HCT116 (cell line): ENCODE measurements at regions not wholly inside any gene's neighbourhood (a gene's known extent, or its start where the extent isn't known, plus 50 kb on each side); places are given as distances from the start of the nearest gene placed in this dataset.

Experiments used
- ATAC-seq: fragments of 200-7000 bp; cut with Tn5 transposase; 2 replicates; pipeline ENCODE4 v1.9.1; 2020; ENCODE audit warnings: mild to moderate bottlenecking, moderate library complexity
- BruUV-seq: library from RNA; stranded (reverse); fragments of 400-500 nt; replicated peaks from 2 replicates; lab custom pipeline; 2021; lab: Mats Ljungman, UMichigan
- CTCF ChIA-PET: fragments of 300-600 bp; sonication (Branson Sonifier 250); formaldehyde crosslinking; loops from one replicate; lab custom pipeline; 2021; ENCODE audit warnings: antibody characterized with exemption; lab: Charles Lee
- POLR2A ChIA-PET: fragments of 300-600, 350-600 bp; sonication (Branson Sonifier 250); formaldehyde crosslinking; loops from one replicate; lab custom pipeline; 2021; ENCODE audit warnings: antibody characterized with exemption; lab: Charles Lee
- RAD21 ChIA-PET, 2 experiments: fragments of 300-600 bp; sonication (Branson Sonifier 250); formaldehyde crosslinking; loops; one replicate each; lab custom pipeline; 2023; ENCODE audit warnings: low total read pairs in 2 of 2; ENCODE audit not compliant: uncharacterized antibody in 2 of 2, unreplicated experiment in 2 of 2, low non-redundant PET in 1 of 2; lab: Charles Lee
- DNase-seq: peaks from one replicate; pipeline ENCODE4 v3.0.0-alpha.2; 2010; ENCODE audit warnings: low read depth, low spot score
- H2AFZ ChIP-seq: fragments of 200-600 bp; shearing (Covaris generic), sonication (generic); 2 replicates; pipeline ENCODE4 v1.6.1; 2017; ENCODE audit warnings: low read depth, mixed run types, mixed read lengths, antibody characterized with exemption, low read length; ENCODE audit not compliant: poor library complexity, severe bottlenecking
- H3K27ac ChIP-seq: 2 replicates; pipeline ENCODE4 v1.5.1; 2012; ENCODE audit warnings: low read depth, low read length
- H3K27me3 ChIP-seq: fragments of 200-600 bp; sonication (generic); 2 replicates; pipeline ENCODE4 v1.6.1; 2016; ENCODE audit warnings: mixed run types, low read length, mixed read lengths; ENCODE audit not compliant: insufficient read depth
- H3K36me3 ChIP-seq, 2 experiments: fragments of 200-500 bp in 1 of 2; fragments of 200-600 bp in 1 of 2; sonication (Bioruptor generic) in 1 of 2; sonication (generic) in 1 of 2; 2 replicates each; pipeline versions ENCODE4 v1.5.1 to v1.6.1; 2014 to 2016; ENCODE audit warnings: low read length in 2 of 2, inconsistent platforms in 1 of 2, mixed read lengths in 1 of 2, mixed run types in 1 of 2; ENCODE audit not compliant: insufficient read depth in 2 of 2, control insufficient read depth in 1 of 2
- H3K4me1 ChIP-seq, 2 experiments: fragments of 200-600 bp in 1 of 2; sonication (generic) in 1 of 2; 2 replicates each; pipeline versions ENCODE4 v1.5.1 to v1.6.1; 2012 to 2017; ENCODE audit warnings: low read length in 2 of 2, inconsistent platforms in 1 of 2, mild to moderate bottlenecking in 1 of 2, mixed read lengths in 1 of 2, mixed run types in 1 of 2, moderate library complexity in 1 of 2; ENCODE audit not compliant: insufficient read depth in 2 of 2, control insufficient read depth in 1 of 2
- H3K4me2 ChIP-seq: fragments of 200-600 bp; sonication (generic); 2 replicates; pipeline ENCODE4 v1.6.1; 2017; ENCODE audit warnings: mixed run types, low read length, mixed read lengths
- H3K4me3 ChIP-seq, 2 experiments: fragments of 200-600 bp in 1 of 2; sonication (generic) in 1 of 2; replicated peaks in 1 of 2; 2 replicates each; pipeline ENCODE4 v1.5.1; 2011 to 2016; ENCODE audit warnings: low read length in 2 of 2, control low read depth in 1 of 2, low read depth in 1 of 2, mild to moderate bottlenecking in 1 of 2, mixed read lengths in 1 of 2, mixed run types in 1 of 2
- H3K79me2 ChIP-seq: fragments of 200-600 bp; sonication (generic); 2 replicates; pipeline ENCODE4 v1.6.1; 2017; ENCODE audit warnings: mild to moderate bottlenecking, mixed run types, low read length, moderate library complexity, mixed read lengths; ENCODE audit not compliant: insufficient read depth
- H3K9ac ChIP-seq: fragments of 200-600 bp; sonication (generic); 2 replicates; pipeline ENCODE4 v1.6.1; 2016; ENCODE audit warnings: low read length, mixed read lengths
- H3K9me2 ChIP-seq: fragments of 200-600 bp; sonication (generic), shearing (Covaris generic); 2 replicates; pipeline ENCODE4 v1.6.1; 2017; ENCODE audit warnings: mixed run types, mild to moderate bottlenecking, moderate library complexity; ENCODE audit not compliant: insufficient read depth
- H3K9me3 ChIP-seq, 2 experiments: fragments of 200-500 bp in 1 of 2; fragments of 200-600 bp in 1 of 2; sonication (Bioruptor generic) in 1 of 2; sonication (generic) in 1 of 2; 2 replicates each; pipeline ENCODE4 v1.6.1; 2014 to 2017; ENCODE audit warnings: low read length in 2 of 2, mixed read lengths in 2 of 2, inconsistent platforms in 1 of 2, low read depth in 1 of 2, mild to moderate bottlenecking in 1 of 2, mixed run types in 1 of 2, moderate library complexity in 1 of 2; ENCODE audit not compliant: control insufficient read depth in 1 of 2, insufficient read depth in 1 of 2
- H4K20me1 ChIP-seq: fragments of 200-600 bp; sonication (generic), shearing (Covaris generic); 2 replicates; pipeline ENCODE4 v1.6.1; 2017; ENCODE audit warnings: mixed run types, mild to moderate bottlenecking, moderate library complexity; ENCODE audit not compliant: insufficient read depth
- CBX3 ChIP-seq: IDR thresholded peaks from 2 replicates; pipeline ENCODE4 v1.6.1; 2012; ENCODE audit warnings: low read depth
- CEBPB ChIP-seq: IDR thresholded peaks from 2 replicates; pipeline ENCODE4 v1.6.1; 2012; ENCODE audit warnings: low read depth
- EGR1 ChIP-seq: IDR thresholded peaks from 2 replicates; pipeline ENCODE4 v1.6.1; 2012; ENCODE audit warnings: low read depth
- EZH2phosphoT487 ChIP-seq: fragments of 200-600 bp; IDR thresholded peaks from 2 replicates; pipeline ENCODE4 v1.6.1; 2018; ENCODE audit warnings: antibody characterized with exemption, borderline replicate concordance
- FOSL1 ChIP-seq: IDR thresholded peaks from 2 replicates; pipeline ENCODE4 v1.6.1; 2012; ENCODE audit warnings: low read depth
- JUND ChIP-seq: IDR thresholded peaks from 2 replicates; pipeline ENCODE4 v1.6.1; 2012
- POLR2A ChIP-seq: IDR thresholded peaks from 2 replicates; pipeline ENCODE4 v1.7.0; 2011; ENCODE audit warnings: borderline replicate concordance; ENCODE audit not compliant: insufficient read depth, insufficient read length; ENCODE audit errors: extremely low read depth
- RAD21 ChIP-seq: IDR thresholded peaks from 2 replicates; pipeline ENCODE4 v1.6.1; 2012; ENCODE audit warnings: low read depth, mild to moderate bottlenecking
- SP1 ChIP-seq: IDR thresholded peaks from 2 replicates; pipeline ENCODE4 v1.6.1; 2012; ENCODE audit warnings: low read depth
- SRF ChIP-seq: IDR thresholded peaks from 2 replicates; pipeline ENCODE4 v1.6.1; 2012; ENCODE audit warnings: low read depth
- TCF7L2 ChIP-seq: IDR thresholded peaks from 2 replicates; pipeline ENCODE4 v1.7.0; 2011; ENCODE audit warnings: borderline replicate concordance, inconsistent platforms; ENCODE audit not compliant: insufficient read depth, insufficient read length; ENCODE audit errors: extremely low read depth
- YY1 ChIP-seq: IDR thresholded peaks from 2 replicates; pipeline ENCODE4 v1.6.1; 2011; ENCODE audit warnings: low read length, low read depth, moderate library complexity, mild to moderate bottlenecking; ENCODE audit not compliant: insufficient replicate concordance; ENCODE audit errors: extremely low read depth
- ZFX ChIP-seq: fragments of 450-650 bp; IDR thresholded peaks from 2 replicates; pipeline ENCODE4 v1.6.1; 2017
- ZNF274 ChIP-seq: fragments of 200-500 bp; sonication (Bioruptor generic); IDR thresholded peaks from 2 replicates; pipeline ENCODE4 v1.6.1; 2014; ENCODE audit warnings: mild to moderate bottlenecking, low read depth, low read length, inconsistent platforms
- intact Hi-C: fragments of 100-400 bp; cut with micrococcal nuclease; formaldehyde crosslinking; loops from 2 replicates; pipeline ENCODE4 v1.10.0; 2022
- TF ChIP-seq, protein P1 (sequence below): IDR thresholded peaks from 2 replicates; pipeline ENCODE4 v1.6.1; 2012
- TF ChIP-seq, protein P2 (sequence below): IDR thresholded peaks from 2 replicates; pipeline ENCODE4 v1.6.1; 2012
- TF ChIP-seq, protein P3 (sequence below): IDR thresholded peaks from 2 replicates; pipeline ENCODE4 v1.6.1; 2012; ENCODE audit warnings: low read depth
- TF ChIP-seq, protein P4 (sequence below): IDR thresholded peaks from 2 replicates; pipeline ENCODE4 v1.6.1; 2011; ENCODE audit warnings: mild to moderate bottlenecking, low read length, moderate library complexity; ENCODE audit not compliant: insufficient replicate concordance; ENCODE audit errors: extremely low read depth

DNA sequence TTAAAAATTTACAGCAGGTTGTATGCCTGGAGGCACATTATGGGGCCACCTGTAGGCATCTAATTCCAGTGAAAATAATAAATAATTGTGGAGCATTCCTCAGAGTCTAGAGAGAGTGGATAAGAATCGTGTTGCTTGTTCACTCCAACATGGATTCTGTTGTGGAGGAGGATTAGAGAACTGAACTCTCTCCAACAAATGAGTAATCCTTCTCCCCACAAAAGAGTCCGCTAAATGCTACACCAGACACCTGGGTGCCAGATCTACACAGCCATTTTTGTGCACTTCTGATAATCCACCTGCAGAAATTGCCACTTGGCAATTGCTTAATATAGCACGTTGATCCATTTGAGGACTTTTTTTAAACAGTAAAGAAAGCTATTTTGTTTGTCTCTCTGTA lies 113.7 kb upstream of the DPYD start (continued):
- TF ChIP-seq, protein P1, sequence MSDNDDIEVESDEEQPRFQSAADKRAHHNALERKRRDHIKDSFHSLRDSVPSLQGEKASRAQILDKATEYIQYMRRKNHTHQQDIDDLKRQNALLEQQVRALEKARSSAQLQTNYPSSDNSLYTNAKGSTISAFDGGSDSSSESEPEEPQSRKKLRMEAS, result no peak
- TF ChIP-seq SRF (no peak), EZH2phosphoT487 (no peak), RAD21 (no peak), YY1 (no peak), ZNF274 (no peak), ZFX (no peak), EGR1 (no peak), JUND (no peak), FOSL1 (no peak), TCF7L2 (no peak)
- TF ChIP-seq, protein P2, sequence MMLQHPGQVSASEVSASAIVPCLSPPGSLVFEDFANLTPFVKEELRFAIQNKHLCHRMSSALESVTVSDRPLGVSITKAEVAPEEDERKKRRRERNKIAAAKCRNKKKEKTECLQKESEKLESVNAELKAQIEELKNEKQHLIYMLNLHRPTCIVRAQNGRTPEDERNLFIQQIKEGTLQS, result no peak

DNA sequence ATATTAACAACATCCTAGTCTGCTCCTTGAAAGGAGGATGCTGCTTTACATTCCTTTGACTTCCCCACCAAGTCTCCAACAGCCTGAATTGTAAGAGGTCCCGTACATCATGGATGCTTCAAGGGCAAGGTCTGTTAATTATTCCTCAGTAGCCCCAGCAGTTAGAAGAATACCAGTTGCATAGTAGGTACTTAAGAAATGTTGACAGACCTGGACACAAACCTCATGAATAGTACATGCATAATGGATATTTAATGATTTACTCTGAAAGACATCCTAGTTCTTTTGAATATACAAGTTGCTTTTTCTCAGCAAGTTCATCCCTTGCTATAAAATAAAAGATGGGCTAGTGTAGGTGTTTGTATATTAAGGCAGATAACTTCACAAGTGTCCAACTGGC lies 112.1 kb upstream of the DPYD start:
- Histone ChIP-seq H3K9me3 (no peaks in the 10 kb centered on the region), H3K4me2 (no peak overlapping the region), H3K36me3 (no peaks in the 10 kb centered on the region), H3K9ac (no peak overlapping the region), H3K79me2 (no peaks in the 10 kb centered on the region), H3K4me3 (no peak overlapping the region), H4K20me1 (no peaks in the 10 kb centered on the region), H3K4me1 (no peaks in the 10 kb centered on the region), H3K27ac (no peak overlapping the region), H2AFZ (no peak overlapping the region), H3K27me3 (no peaks in the 10 kb centered on the region), H3K9me2 (no peaks in the 10 kb centered on the region)
- ChIA-PET RAD21 (no interaction called here), CTCF (no interaction called here), POLR2A (no interaction called here)
- intact Hi-C loops, result no loop called here
- DNase-seq, result no peak
- BruUV-seq, result no TSS peak
- ATAC-seq, result no peak
- TF ChIP-seq SP1 (no peak), CEBPB (no peak), SRF (no peak), EZH2phosphoT487 (no peak), ZNF274 (no peak), POLR2A (no peak), CBX3 (no peak), RAD21 (no peak)
- TF ChIP-seq, protein P2, result no peak
- TF ChIP-seq, protein P3, sequence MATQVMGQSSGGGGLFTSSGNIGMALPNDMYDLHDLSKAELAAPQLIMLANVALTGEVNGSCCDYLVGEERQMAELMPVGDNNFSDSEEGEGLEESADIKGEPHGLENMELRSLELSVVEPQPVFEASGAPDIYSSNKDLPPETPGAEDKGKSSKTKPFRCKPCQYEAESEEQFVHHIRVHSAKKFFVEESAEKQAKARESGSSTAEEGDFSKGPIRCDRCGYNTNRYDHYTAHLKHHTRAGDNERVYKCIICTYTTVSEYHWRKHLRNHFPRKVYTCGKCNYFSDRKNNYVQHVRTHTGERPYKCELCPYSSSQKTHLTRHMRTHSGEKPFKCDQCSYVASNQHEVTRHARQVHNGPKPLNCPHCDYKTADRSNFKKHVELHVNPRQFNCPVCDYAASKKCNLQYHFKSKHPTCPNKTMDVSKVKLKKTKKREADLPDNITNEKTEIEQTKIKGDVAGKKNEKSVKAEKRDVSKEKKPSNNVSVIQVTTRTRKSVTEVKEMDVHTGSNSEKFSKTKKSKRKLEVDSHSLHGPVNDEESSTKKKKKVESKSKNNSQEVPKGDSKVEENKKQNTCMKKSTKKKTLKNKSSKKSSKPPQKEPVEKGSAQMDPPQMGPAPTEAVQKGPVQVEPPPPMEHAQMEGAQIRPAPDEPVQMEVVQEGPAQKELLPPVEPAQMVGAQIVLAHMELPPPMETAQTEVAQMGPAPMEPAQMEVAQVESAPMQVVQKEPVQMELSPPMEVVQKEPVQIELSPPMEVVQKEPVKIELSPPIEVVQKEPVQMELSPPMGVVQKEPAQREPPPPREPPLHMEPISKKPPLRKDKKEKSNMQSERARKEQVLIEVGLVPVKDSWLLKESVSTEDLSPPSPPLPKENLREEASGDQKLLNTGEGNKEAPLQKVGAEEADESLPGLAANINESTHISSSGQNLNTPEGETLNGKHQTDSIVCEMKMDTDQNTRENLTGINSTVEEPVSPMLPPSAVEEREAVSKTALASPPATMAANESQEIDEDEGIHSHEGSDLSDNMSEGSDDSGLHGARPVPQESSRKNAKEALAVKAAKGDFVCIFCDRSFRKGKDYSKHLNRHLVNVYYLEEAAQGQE, result no peak
- TF ChIP-seq, protein P4, sequence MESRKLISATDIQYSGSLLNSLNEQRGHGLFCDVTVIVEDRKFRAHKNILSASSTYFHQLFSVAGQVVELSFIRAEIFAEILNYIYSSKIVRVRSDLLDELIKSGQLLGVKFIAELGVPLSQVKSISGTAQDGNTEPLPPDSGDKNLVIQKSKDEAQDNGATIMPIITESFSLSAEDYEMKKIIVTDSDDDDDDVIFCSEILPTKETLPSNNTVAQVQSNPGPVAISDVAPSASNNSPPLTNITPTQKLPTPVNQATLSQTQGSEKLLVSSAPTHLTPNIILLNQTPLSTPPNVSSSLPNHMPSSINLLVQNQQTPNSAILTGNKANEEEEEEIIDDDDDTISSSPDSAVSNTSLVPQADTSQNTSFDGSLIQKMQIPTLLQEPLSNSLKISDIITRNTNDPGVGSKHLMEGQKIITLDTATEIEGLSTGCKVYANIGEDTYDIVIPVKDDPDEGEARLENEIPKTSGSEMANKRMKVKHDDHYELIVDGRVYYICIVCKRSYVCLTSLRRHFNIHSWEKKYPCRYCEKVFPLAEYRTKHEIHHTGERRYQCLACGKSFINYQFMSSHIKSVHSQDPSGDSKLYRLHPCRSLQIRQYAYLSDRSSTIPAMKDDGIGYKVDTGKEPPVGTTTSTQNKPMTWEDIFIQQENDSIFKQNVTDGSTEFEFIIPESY, result no peak
